H9 (cell line): ENCODE measurements at regions not wholly inside any gene's neighbourhood (a gene's known extent, or its start where the extent isn't known, plus 50 kb on each side); places are given as distances from the start of the nearest gene placed in this dataset.

Experiments
- DNase-seq: peaks from one replicate; pipeline ENCODE4 v3.0.0-alpha.2; 2017
- H2AFZ ChIP-seq: one replicate; pipeline ENCODE4 v1.6.1; 2013; ENCODE audit warnings: mild to moderate bottlenecking, low read length, control low read depth, moderate library complexity
- H2AK5ac ChIP-seq: 2 replicates; pipeline ENCODE4 v1.6.1; 2013; ENCODE audit warnings: low read length, control low read depth, mixed read lengths; ENCODE audit not compliant: insufficient read length
- H2BK120ac ChIP-seq: one replicate; pipeline ENCODE4 v1.6.1; 2013; ENCODE audit warnings: low read depth, mild to moderate bottlenecking, low read length, control low read depth, inconsistent platforms; ENCODE audit not compliant: poor library complexity, severe bottlenecking
- H2BK12ac ChIP-seq: 2 replicates; pipeline ENCODE4 v1.6.1; 2013; ENCODE audit warnings: low read length, control low read depth, mixed read lengths, low read depth; ENCODE audit not compliant: insufficient read length
- H2BK15ac ChIP-seq: 2 replicates; pipeline ENCODE4 v1.6.1; 2013; ENCODE audit warnings: low read depth, low read length, control low read depth
- H2BK20ac ChIP-seq: one replicate; pipeline ENCODE4 v1.6.1; 2013; ENCODE audit warnings: low read depth, mild to moderate bottlenecking, low read length, control low read depth, inconsistent platforms; ENCODE audit not compliant: poor library complexity, severe bottlenecking
- H2BK5ac ChIP-seq: 2 replicates; pipeline ENCODE4 v1.6.1; 2013; ENCODE audit warnings: low read length, control low read depth, mixed read lengths; ENCODE audit not compliant: insufficient read length
- H3K14ac ChIP-seq: 2 replicates; pipeline ENCODE4 v1.6.1; 2013; ENCODE audit warnings: low read length, control low read depth; ENCODE audit not compliant: insufficient read depth
- H3K18ac ChIP-seq: 2 replicates; pipeline ENCODE4 v1.6.1; 2013; ENCODE audit warnings: low read depth, mild to moderate bottlenecking, mixed read lengths, low read length, control low read depth; ENCODE audit not compliant: insufficient read length
- H3K23ac ChIP-seq: 2 replicates; pipeline ENCODE4 v1.6.1; 2013; ENCODE audit warnings: low read length, control low read depth, mixed read lengths, low read depth; ENCODE audit not compliant: insufficient read length
- H3K23me2 ChIP-seq: 2 replicates; pipeline ENCODE4 v1.6.1; 2013; ENCODE audit warnings: low read depth, mild to moderate bottlenecking, mixed read lengths, low read length, control low read depth; ENCODE audit not compliant: insufficient read length, poor library complexity, severe bottlenecking
- H3K27ac ChIP-seq: 2 replicates; pipeline ENCODE4 v1.5.1; 2013; ENCODE audit warnings: low read length, control low read depth, mixed read lengths, low read depth; ENCODE audit not compliant: insufficient read length
- H3K27me3 ChIP-seq: 2 replicates; pipeline ENCODE4 v1.6.1; 2013; ENCODE audit warnings: low read length, control low read depth, inconsistent platforms; ENCODE audit not compliant: insufficient read depth
- H3K4ac ChIP-seq: 2 replicates; pipeline ENCODE4 v1.6.1; 2013; ENCODE audit warnings: low read depth, mild to moderate bottlenecking, control low read depth, inconsistent platforms, low read length, moderate library complexity
- H3K4me1 ChIP-seq: 2 replicates; pipeline ENCODE4 v1.6.1; 2013; ENCODE audit warnings: low read length, control low read depth, inconsistent platforms; ENCODE audit not compliant: insufficient read depth
- H3K4me2 ChIP-seq: 2 replicates; pipeline ENCODE4 v1.6.1; 2013; ENCODE audit warnings: low read length, control low read depth, mixed read lengths; ENCODE audit not compliant: insufficient read length, insufficient read depth
- H3K56ac ChIP-seq: 2 replicates; pipeline ENCODE4 v1.6.1; 2013; ENCODE audit warnings: low read depth, mild to moderate bottlenecking, mixed read lengths, low read length, control low read depth; ENCODE audit not compliant: insufficient read length
- H3K79me1 ChIP-seq: 2 replicates; pipeline ENCODE4 v1.6.1; 2013; ENCODE audit warnings: low read depth, mild to moderate bottlenecking, moderate library complexity, low read length, control low read depth, inconsistent platforms; ENCODE audit not compliant: insufficient read depth, poor library complexity, severe bottlenecking
- H3K79me2 ChIP-seq: 2 replicates; pipeline ENCODE4 v1.6.1; 2013; ENCODE audit warnings: low read length, control low read depth, inconsistent platforms; ENCODE audit not compliant: insufficient read depth
- H3K9ac ChIP-seq: 2 replicates; pipeline ENCODE4 v1.6.1; 2013; ENCODE audit warnings: low read length, control low read depth, mixed read lengths; ENCODE audit not compliant: insufficient read length; ENCODE audit errors: extremely low read depth
- H3K9me3 ChIP-seq: one replicate; pipeline ENCODE4 v1.6.1; 2013; ENCODE audit warnings: low read depth, low read length, inconsistent platforms; ENCODE audit not compliant: control insufficient read depth
- H3T11ph ChIP-seq: one replicate; pipeline ENCODE4 v1.6.1; 2013; ENCODE audit warnings: mild to moderate bottlenecking, low read length, control low read depth, inconsistent platforms
- H4K20me1 ChIP-seq: one replicate; pipeline ENCODE4 v1.6.1; 2013; ENCODE audit not compliant: control insufficient read depth, insufficient read length, insufficient read depth
- H4K5ac ChIP-seq: 2 replicates; pipeline ENCODE4 v1.6.1; 2013; ENCODE audit warnings: low read depth, mild to moderate bottlenecking, mixed read lengths, low read length, control low read depth; ENCODE audit not compliant: insufficient read length
- H4K8ac ChIP-seq: replicated peaks from 2 replicates; pipeline ENCODE4 v1.6.1; 2013; ENCODE audit warnings: low read length, control low read depth, mixed read lengths, low read depth; ENCODE audit not compliant: insufficient read length
- H4K91ac ChIP-seq: 2 replicates; pipeline ENCODE4 v1.6.1; 2013; ENCODE audit warnings: low read depth, mild to moderate bottlenecking, moderate library complexity, mixed read lengths, low read length, control low read depth; ENCODE audit not compliant: insufficient read length
- H3K27ac Mint-ChIP-seq, 3 experiments: 2 replicates in 2 of 3; 3 replicates in 1 of 3; pipeline ENCODE4 v1.8.0; 2020 to 2021; ENCODE audit warnings: mixed read lengths in 3 of 3, mild to moderate bottlenecking in 1 of 3, moderate library complexity in 1 of 3
- H3K27me3 Mint-ChIP-seq: 2 replicates; pipeline ENCODE4 v1.8.0; 2021; ENCODE audit warnings: low read depth, mild to moderate bottlenecking, moderate library complexity, mixed read lengths
- H3K36me3 Mint-ChIP-seq, 3 experiments: 2 replicates in 2 of 3; 3 replicates in 1 of 3; pipeline ENCODE4 v1.8.0; 2020 to 2021; ENCODE audit warnings: low read depth in 3 of 3, mixed read lengths in 3 of 3; ENCODE audit not compliant: insufficient read depth in 1 of 3
- H3K4me1 Mint-ChIP-seq, 2 experiments: 2 replicates each; pipeline ENCODE4 v1.8.0; 2020; ENCODE audit warnings: mixed read lengths in 2 of 2
- H3K4me3 Mint-ChIP-seq, 2 experiments: 2 replicates in 1 of 2; 3 replicates in 1 of 2; pipeline ENCODE4 v1.8.0; 2020 to 2021; ENCODE audit warnings: mild to moderate bottlenecking in 2 of 2, mixed read lengths in 2 of 2, moderate library complexity in 1 of 2
- H3K9me3 Mint-ChIP-seq, 2 experiments: 2 replicates in 1 of 2; 3 replicates in 1 of 2; pipeline ENCODE4 v1.8.0; 2020; ENCODE audit warnings: mild to moderate bottlenecking in 2 of 2, mixed read lengths in 2 of 2, moderate library complexity in 1 of 2
- WGBS: extraction: QIAGEN DNeasy Blood & Tissue Kit; methylation state at CpG from one replicate; pipeline ENCODE4 v1.1.7; 2013; ENCODE audit warnings: missing lambda C conversion rate, low lambda C conversion rate, mixed read lengths; ENCODE audit not compliant: insufficient read length; ENCODE audit errors: extremely low coverage; 5-methylcytosine and 5-hydroxymethylcytosine counted together
- TF ChIP-seq, protein P1 (sequence below): fragments of 200-600 bp; sonication (generic); conservative IDR thresholded peaks from 3 replicates; pipeline ENCODE4 v1.8.0; 2021; ENCODE audit warnings: antibody characterized with exemption, mild to moderate bottlenecking

DNA sequence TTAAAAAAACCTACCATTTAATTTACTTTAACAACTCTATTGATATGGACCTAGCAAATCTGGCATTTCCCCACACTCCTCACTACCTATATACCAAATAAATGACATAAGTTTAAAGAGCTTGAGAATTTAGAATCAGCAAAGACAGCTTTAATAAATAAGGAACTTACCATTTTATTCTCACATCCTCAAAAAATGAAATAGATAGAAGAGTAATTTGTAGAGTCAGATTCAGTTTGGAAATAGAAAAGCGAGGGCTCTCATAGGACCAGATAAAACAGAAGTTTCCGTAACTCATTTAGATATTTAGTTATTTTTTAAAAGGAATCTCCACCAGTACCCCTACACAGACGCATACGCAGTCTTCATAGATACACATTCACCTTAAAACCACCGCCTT lies 117.9 kb downstream of the RGS2 start:
- H3K79me2 ChIP-seq, result no peaks in the 10 kb centered on the region
- no peak overlapping the region for H3K27ac Mint-ChIP-seq

More for the DNA sequence above, 117.9 kb downstream of the RGS2 start:
- Mint-ChIP-seq H3K36me3 (peaks cover 0 to under 1% (median 0%) of the 10 kb centered on the region in 3 experiments; a peak in 1 of 7 replicates), H3K27me3 (no peaks in the 10 kb centered on the region), H3K9me3 (no peaks in the 10 kb centered on the region), H3K4me3 (no peak overlapping the region), H3K4me1 (peaks cover 14 to 18% of the 10 kb centered on the region in 2 experiments)
- Histone ChIP-seq H3T11ph (no peak overlapping the region), H4K91ac (no peak overlapping the region), H3K23me2 (no peaks in the 10 kb centered on the region), H3K56ac (no peak overlapping the region), H3K27me3 (no peaks in the 10 kb centered on the region), H3K9ac (no peak overlapping the region), H2BK15ac (no peak overlapping the region), H2AK5ac (no peak overlapping the region), H3K18ac (no peak overlapping the region), H3K27ac (no peak overlapping the region), H3K23ac (no peak overlapping the region), H3K4me1 (no peaks in the 10 kb centered on the region; the same call in 1 of the 2 replicates), H4K20me1 (no peaks in the 10 kb centered on the region), H2BK12ac (no peak overlapping the region), H4K8ac (no peak overlapping the region), H3K4ac (no peak overlapping the region), H3K9me3 (no peaks in the 10 kb centered on the region), H3K14ac (no peak overlapping the region), H3K79me1 (no peaks in the 10 kb centered on the region), H3K4me2 (no peak overlapping the region), H2BK5ac (no peak overlapping the region), H4K5ac (no peak overlapping the region), H2BK120ac (no peak overlapping the region), H2BK20ac (no peak overlapping the region), H2AFZ (no peak overlapping the region)
- WGBS, result 100% methylated on average over 1 of the region's 5 CpGs
- DNase-seq, result no peak
- TF ChIP-seq, protein P1, sequence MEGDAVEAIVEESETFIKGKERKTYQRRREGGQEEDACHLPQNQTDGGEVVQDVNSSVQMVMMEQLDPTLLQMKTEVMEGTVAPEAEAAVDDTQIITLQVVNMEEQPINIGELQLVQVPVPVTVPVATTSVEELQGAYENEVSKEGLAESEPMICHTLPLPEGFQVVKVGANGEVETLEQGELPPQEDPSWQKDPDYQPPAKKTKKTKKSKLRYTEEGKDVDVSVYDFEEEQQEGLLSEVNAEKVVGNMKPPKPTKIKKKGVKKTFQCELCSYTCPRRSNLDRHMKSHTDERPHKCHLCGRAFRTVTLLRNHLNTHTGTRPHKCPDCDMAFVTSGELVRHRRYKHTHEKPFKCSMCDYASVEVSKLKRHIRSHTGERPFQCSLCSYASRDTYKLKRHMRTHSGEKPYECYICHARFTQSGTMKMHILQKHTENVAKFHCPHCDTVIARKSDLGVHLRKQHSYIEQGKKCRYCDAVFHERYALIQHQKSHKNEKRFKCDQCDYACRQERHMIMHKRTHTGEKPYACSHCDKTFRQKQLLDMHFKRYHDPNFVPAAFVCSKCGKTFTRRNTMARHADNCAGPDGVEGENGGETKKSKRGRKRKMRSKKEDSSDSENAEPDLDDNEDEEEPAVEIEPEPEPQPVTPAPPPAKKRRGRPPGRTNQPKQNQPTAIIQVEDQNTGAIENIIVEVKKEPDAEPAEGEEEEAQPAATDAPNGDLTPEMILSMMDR, result no peak
